ENCODE measurements at regions not wholly inside any gene's neighbourhood (a gene's known extent, or its start where the extent isn't known, plus 50 kb on each side); places are given as distances from the start of the nearest gene placed in this dataset.

GRCh38 chr6:95521181-95521580 is 56.2 kb upstream of the MANEA start:
- Mint-ChIP-seq H3K27ac (no peak overlapping the region), H3K4me1 (ENCODE audit: low read depth) (no peaks in the 10 kb centered on the region), H3K27me3 (no peaks in the 10 kb centered on the region), H3K4me3 (no peak overlapping the region), H3K36me3 (ENCODE audit: low read depth) (no peaks in the 10 kb centered on the region), H3K9me3 (no peaks in the 10 kb centered on the region)
- ChIA-PET CTCF (no interaction called here), POLR2A (no interaction called here)
- ATAC-seq (no peak), DNase-seq (no peak)
- no peak for TF ChIP-seq CTCF (IDR thresholded peaks at IDR 0.05)
- intact Hi-C loops (cut with micrococcal nuclease): no loop called here

All from activated CD8-positive, alpha-beta T cell treated with anti-CD3 and anti-CD28 coated beads for 36 hours (primary cell).